Panc1 (cell line): ENCODE measurements at regions not wholly inside any gene's neighbourhood (a gene's known extent, or its start where the extent isn't known, plus 50 kb on each side); places are given as distances from the start of the nearest gene placed in this dataset.

Experiments
- ATAC-seq: fragments of 200-7000 bp; cut with Tn5 transposase; 2 replicates; pipeline ENCODE4 v1.9.1; 2020; ENCODE audit warnings: mild to moderate bottlenecking, moderate library complexity
- BruUV-seq: library from RNA; stranded (reverse); fragments of 400-500 nt; replicated peaks from 2 replicates; lab custom pipeline; 2021; lab: Mats Ljungman, UMichigan
- CTCF ChIA-PET: fragments of 300-600 bp; sonication (Branson Sonifier 250); formaldehyde crosslinking; loops from one replicate; lab custom pipeline; 2022; ENCODE audit warnings: antibody characterized with exemption; lab: Charles Lee
- POLR2A ChIA-PET: fragments of 300-600 bp; sonication (Branson Sonifier 250); formaldehyde crosslinking; loops from one replicate; lab custom pipeline; 2022; ENCODE audit warnings: antibody characterized with exemption; lab: Charles Lee
- DNase-seq: peaks from one replicate; pipeline ENCODE4 v3.0.0-alpha.2; 2010; ENCODE audit warnings: low read depth, low spot score
- H3K27ac ChIP-seq: 2 replicates; pipeline ENCODE4 v1.5.1; 2011; ENCODE audit warnings: mild to moderate bottlenecking, low read length, inconsistent platforms
- H3K27me3 ChIP-seq: fragments of 200-500 bp; sonication (Bioruptor generic); 2 replicates; pipeline ENCODE4 v1.6.0; 2014; ENCODE audit warnings: low read length, inconsistent platforms; ENCODE audit not compliant: control insufficient read depth, insufficient read depth
- H3K36me3 ChIP-seq: fragments of 200-500 bp; sonication (Bioruptor generic); 2 replicates; pipeline ENCODE4 v1.5.1; 2014; ENCODE audit warnings: inconsistent platforms, mild to moderate bottlenecking, low read length, moderate library complexity; ENCODE audit not compliant: control insufficient read depth, insufficient read depth
- H3K4me1 ChIP-seq: 2 replicates; pipeline ENCODE4 v1.5.1; 2011; ENCODE audit warnings: inconsistent platforms, mild to moderate bottlenecking, low read length, moderate library complexity; ENCODE audit not compliant: control insufficient read depth, insufficient read depth
- H3K4me3 ChIP-seq, 2 experiments: 2 replicates each; pipeline ENCODE4 v1.5.1; 2011 to 2012; ENCODE audit warnings: low read depth in 2 of 2, low read length in 2 of 2, mild to moderate bottlenecking in 2 of 2, inconsistent platforms in 1 of 2, moderate library complexity in 1 of 2
- H3K9me3 ChIP-seq: fragments of 200-500 bp; sonication (Bioruptor generic); 2 replicates; pipeline ENCODE4 v1.5.1; 2014; ENCODE audit warnings: low read depth, mild to moderate bottlenecking, inconsistent platforms, low read length, moderate library complexity; ENCODE audit not compliant: control insufficient read depth, insufficient read depth
- POLR2AphosphoS5 ChIP-seq: IDR thresholded peaks from 2 replicates; pipeline ENCODE4 v1.6.1; 2012; ENCODE audit warnings: mild to moderate bottlenecking, low read depth, low read length, moderate library complexity
- REST ChIP-seq, 2 experiments: IDR thresholded peaks; 2 replicates each; pipeline ENCODE4 v1.6.1; 2011 to 2012; ENCODE audit warnings: low read depth in 2 of 2, control low read depth in 1 of 2, low read length in 1 of 2, mild to moderate bottlenecking in 1 of 2, moderate library complexity in 1 of 2; ENCODE audit not compliant: insufficient read depth in 1 of 2
- SIN3A ChIP-seq: IDR thresholded peaks from 2 replicates; pipeline ENCODE4 v1.6.1; 2012; ENCODE audit warnings: low read depth, mild to moderate bottlenecking, low read length, moderate library complexity, borderline replicate concordance; ENCODE audit not compliant: insufficient read depth
- TCF7L2 ChIP-seq: IDR thresholded peaks from 2 replicates; pipeline ENCODE4 v1.6.1; 2011; ENCODE audit warnings: mild to moderate bottlenecking, low read depth, low read length, inconsistent platforms
- in situ Hi-C: cut with HindIII; loops from 2 replicates; pipeline ENCODE4 v1.10.0; 2016; ENCODE audit warnings: low sequenced_read_pairs, low pct_unique_long_range_greater_than_20kb
- intact Hi-C: fragments of 100-400 bp; cut with micrococcal nuclease; formaldehyde crosslinking; loops from one replicate; pipeline ENCODE4 v1.10.0; 2022; ENCODE audit not compliant: unreplicated experiment
- TF ChIP-seq, protein P1 (sequence below): fragments of 450-650 bp; IDR thresholded peaks from 2 replicates; pipeline ENCODE4 v1.5.1; 2017; ENCODE audit warnings: mild to moderate bottlenecking

DNA sequence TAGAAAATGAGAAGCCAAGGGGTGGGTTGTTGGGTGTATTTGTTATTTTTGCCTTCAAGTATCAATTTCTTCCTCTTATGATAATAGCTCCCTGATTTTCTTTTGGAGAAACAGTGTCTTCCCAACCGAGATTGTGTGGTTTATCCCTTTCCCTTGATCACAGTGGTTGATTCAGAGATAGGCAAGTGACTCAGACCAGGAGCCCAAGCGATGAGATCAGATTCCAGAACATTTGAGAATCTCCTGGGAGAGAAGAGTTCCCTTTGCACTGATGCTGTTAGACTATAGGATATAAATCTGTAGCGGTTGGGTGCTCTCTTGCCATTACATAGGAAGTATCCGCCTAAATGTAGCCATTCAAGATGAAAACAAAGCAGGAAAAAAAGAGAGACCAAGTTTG is 90.1 kb upstream of the WDR26 start:
- H3K27ac ChIP-seq: no peak overlapping the region
- H3K36me3 ChIP-seq: no peaks in the 10 kb centered on the region
- BruUV-seq: no TSS peak
- in situ Hi-C loops: no loop called here
- ATAC-seq (no peak), DNase-seq (no peak)
- no peaks in the 10 kb centered on the region for H3K9me3 ChIP-seq
- intact Hi-C loops: no loop called here
- ChIA-PET CTCF (no interaction called here), POLR2A (no interaction called here)
- no peak overlapping the region for H3K4me3 ChIP-seq
- H3K4me1 ChIP-seq: peaks cover 8% of the 10 kb centered on the region; the same call in 1 of the 2 replicates
- TF ChIP-seq REST (IDR thresholded peaks at IDR 0.05; ENCODE audit: insufficient read depth in 1 of 2, low read depth in 2 of 2, low read length in 1 of 2) (no peak), SIN3A (no peak), TCF7L2 (no peak), POLR2AphosphoS5 (no peak)
- TF ChIP-seq, protein P1, sequence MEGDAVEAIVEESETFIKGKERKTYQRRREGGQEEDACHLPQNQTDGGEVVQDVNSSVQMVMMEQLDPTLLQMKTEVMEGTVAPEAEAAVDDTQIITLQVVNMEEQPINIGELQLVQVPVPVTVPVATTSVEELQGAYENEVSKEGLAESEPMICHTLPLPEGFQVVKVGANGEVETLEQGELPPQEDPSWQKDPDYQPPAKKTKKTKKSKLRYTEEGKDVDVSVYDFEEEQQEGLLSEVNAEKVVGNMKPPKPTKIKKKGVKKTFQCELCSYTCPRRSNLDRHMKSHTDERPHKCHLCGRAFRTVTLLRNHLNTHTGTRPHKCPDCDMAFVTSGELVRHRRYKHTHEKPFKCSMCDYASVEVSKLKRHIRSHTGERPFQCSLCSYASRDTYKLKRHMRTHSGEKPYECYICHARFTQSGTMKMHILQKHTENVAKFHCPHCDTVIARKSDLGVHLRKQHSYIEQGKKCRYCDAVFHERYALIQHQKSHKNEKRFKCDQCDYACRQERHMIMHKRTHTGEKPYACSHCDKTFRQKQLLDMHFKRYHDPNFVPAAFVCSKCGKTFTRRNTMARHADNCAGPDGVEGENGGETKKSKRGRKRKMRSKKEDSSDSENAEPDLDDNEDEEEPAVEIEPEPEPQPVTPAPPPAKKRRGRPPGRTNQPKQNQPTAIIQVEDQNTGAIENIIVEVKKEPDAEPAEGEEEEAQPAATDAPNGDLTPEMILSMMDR: no peak
- no peaks in the 10 kb centered on the region for H3K27me3 ChIP-seq

DNA sequence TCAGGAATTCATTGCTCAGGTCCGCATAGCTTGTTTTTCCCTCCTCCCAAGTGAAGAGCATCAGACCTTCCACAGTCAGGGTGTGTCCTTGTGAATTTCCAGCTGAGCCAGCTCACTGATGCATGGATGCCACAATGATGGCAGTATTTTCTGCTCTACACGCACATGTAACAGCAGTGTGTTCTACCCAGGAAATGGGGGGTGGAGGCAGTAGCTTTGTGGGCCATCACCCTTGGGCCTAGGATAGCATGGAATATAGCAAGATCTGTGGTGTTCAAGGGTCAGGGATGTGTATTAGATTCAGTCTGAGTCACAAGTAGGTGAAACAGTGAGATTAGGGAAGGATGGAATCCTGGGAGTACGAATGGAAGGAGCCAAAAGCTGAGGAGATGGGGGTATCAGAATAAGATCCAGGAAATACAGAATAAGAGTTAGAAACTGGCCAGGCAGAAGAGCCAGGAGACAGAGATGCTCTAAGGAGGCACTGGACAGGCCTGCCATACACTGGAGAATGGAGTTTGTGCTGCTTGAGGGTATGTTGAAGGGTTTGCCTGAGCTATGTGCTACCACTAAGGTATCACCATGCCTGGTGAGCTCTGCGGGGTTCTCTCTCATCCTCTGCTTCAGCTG is 90.6 kb upstream of the CNIH3 start:
- H3K36me3 ChIP-seq: no peaks in the 10 kb centered on the region
- peaks cover 8% of the 10 kb centered on the region; the same call in 1 of the 2 replicates for H3K4me1 ChIP-seq
- no TSS peak for BruUV-seq
- DNase-seq (no peak), ATAC-seq (no peak)
- intact Hi-C loops: no loop called here
- H3K4me3 ChIP-seq: no peak overlapping the region
- no peaks in the 10 kb centered on the region for H3K27me3 ChIP-seq
- no peak overlapping the region for H3K27ac ChIP-seq
- CTCF ChIA-PET: no interaction called here
- in situ Hi-C loops: no loop called here
- no peaks in the 10 kb centered on the region for H3K9me3 ChIP-seq
- TF ChIP-seq TCF7L2 (no peak), POLR2AphosphoS5 (no peak)
- TF ChIP-seq, protein P1: no peak
- POLR2A ChIA-PET: no interaction called here
